Endothelial cell of umbilical vein (primary cell): ENCODE measurements at regions not wholly inside any gene's neighbourhood (a gene's known extent, or its start where the extent isn't known, plus 50 kb on each side); places are given as distances from the start of the nearest gene placed in this dataset.

Source experiments
- BruUV-seq: library from RNA; stranded (reverse); fragments of 400-500 nt; replicated peaks from 2 replicates; lab custom pipeline; 2021; lab: Mats Ljungman, UMichigan
- CTCF ChIA-PET: fragments of 300-600, 350-600 bp; sonication (Branson Sonifier 250); formaldehyde crosslinking; loops from one replicate; lab custom pipeline; 2021; ENCODE audit warnings: antibody characterized with exemption, inconsistent platforms; lab: Charles Lee
- POLR2A ChIA-PET: fragments of 300-600, 350-600 bp; sonication (Branson Sonifier 250); formaldehyde crosslinking; loops from one replicate; lab custom pipeline; 2021; ENCODE audit warnings: antibody characterized with exemption, inconsistent platforms; lab: Charles Lee
- DNase-seq: peaks from one replicate; pipeline ENCODE4 v3.0.0-alpha.2; 2011; ENCODE audit warnings: low read depth, low spot score
- FAIRE-seq: peaks from 2 replicates; lab custom pipeline; 2011; peaks lifted over from hg19 to GRCh38; lab: Jason Lieb, UNC
- H2AFZ ChIP-seq: 2 replicates; pipeline ENCODE4 v1.6.0; 2012; ENCODE audit warnings: low read depth, low read length, control low read depth, inconsistent platforms
- H3K27ac ChIP-seq: 2 replicates; pipeline ENCODE4 v1.5.1; 2011; ENCODE audit warnings: low read depth, mild to moderate bottlenecking, control low read depth, low read length, moderate library complexity; ENCODE audit not compliant: insufficient read depth
- H3K27me3 ChIP-seq, 2 experiments: 2 replicates each; pipeline versions ENCODE4 v1.6.0 to v1.6.1; 2011; ENCODE audit warnings: low read length in 2 of 2, mixed read lengths in 1 of 2; ENCODE audit not compliant: control insufficient read depth in 2 of 2, insufficient read depth in 2 of 2
- H3K36me3 ChIP-seq, 2 experiments: 2 replicates in 1 of 2; 3 replicates in 1 of 2; pipeline ENCODE4 v1.5.1; 2011; ENCODE audit warnings: low read length in 2 of 2, mild to moderate bottlenecking in 1 of 2, moderate library complexity in 1 of 2; ENCODE audit not compliant: control insufficient read depth in 2 of 2, insufficient read depth in 2 of 2; ENCODE audit errors: extremely low read depth in 1 of 2
- H3K4me1 ChIP-seq: 3 replicates; pipeline ENCODE4 v1.5.1; 2011; ENCODE audit warnings: mild to moderate bottlenecking, low read length; ENCODE audit not compliant: control insufficient read depth, insufficient read depth; ENCODE audit errors: extremely low read depth
- H3K4me2 ChIP-seq: 2 replicates; pipeline ENCODE4 v1.6.1; 2011; ENCODE audit warnings: low read length, control low read depth, mixed read lengths; ENCODE audit not compliant: insufficient read depth
- H3K4me3 ChIP-seq, 3 experiments: fragments of 200-600 bp in 1 of 3; sonication (generic), shearing (Covaris generic) in 1 of 3; replicated peaks in 1 of 3; 2 replicates each; pipeline ENCODE4 v1.5.1; 2011 to 2016; ENCODE audit warnings: control low read depth in 3 of 3, low read length in 3 of 3, mild to moderate bottlenecking in 2 of 3, inconsistent platforms in 1 of 3, low read depth in 1 of 3, moderate library complexity in 1 of 3; ENCODE audit not compliant: insufficient read depth in 1 of 3
- H3K79me2 ChIP-seq: 2 replicates; pipeline ENCODE4 v1.6.0; 2012; ENCODE audit warnings: low read length, inconsistent platforms; ENCODE audit not compliant: control insufficient read depth, insufficient read depth
- H3K9ac ChIP-seq: replicated peaks from 2 replicates; pipeline ENCODE3; 2011; ENCODE audit warnings: low read length, control low read depth; ENCODE audit not compliant: insufficient read depth; ENCODE audit errors: extremely low read depth
- H3K9me1 ChIP-seq: replicated peaks from 3 replicates; pipeline ENCODE4 v1.6.0; 2011; ENCODE audit warnings: mild to moderate bottlenecking, low read length; ENCODE audit not compliant: control insufficient read depth, insufficient read depth; ENCODE audit errors: extremely low read depth
- H3K9me3 ChIP-seq: replicated peaks from 2 replicates; pipeline ENCODE4 v1.5.1; 2012; ENCODE audit warnings: low read length, inconsistent platforms; ENCODE audit not compliant: control insufficient read depth, insufficient read depth
- H4K20me1 ChIP-seq: replicated peaks from 2 replicates; pipeline ENCODE3; 2011; ENCODE audit warnings: mild to moderate bottlenecking, low read length; ENCODE audit not compliant: control insufficient read depth, insufficient read depth; ENCODE audit errors: extremely low read depth
- CTCF ChIP-seq, 2 donors: IDR thresholded peaks; 1 replicate in 1 of 2; 2 replicates in 1 of 2; pipeline ENCODE4 v1.5.1; 2011; ENCODE audit warnings: low read length in 2 of 2, mild to moderate bottlenecking in 2 of 2, moderate library complexity in 2 of 2, control low read depth in 1 of 2, inconsistent platforms in 1 of 2, low read depth in 1 of 2; ENCODE audit not compliant: insufficient read depth in 1 of 2; ENCODE audit errors: extremely low read depth in 1 of 2
- EZH2 ChIP-seq: IDR thresholded peaks from 2 replicates; pipeline ENCODE4 v1.6.1; 2012; ENCODE audit warnings: borderline replicate concordance, low read depth, mild to moderate bottlenecking, moderate library complexity, low read length, inconsistent platforms; ENCODE audit not compliant: severe bottlenecking
- FOS ChIP-seq: IDR thresholded peaks from 2 replicates; pipeline ENCODE4 v1.6.1; 2011; ENCODE audit warnings: mild to moderate bottlenecking, low read length, moderate library complexity, borderline replicate concordance; ENCODE audit not compliant: insufficient read depth
- GATA2 ChIP-seq: IDR thresholded peaks from 2 replicates; pipeline ENCODE4 v1.7.0; 2011; ENCODE audit warnings: low read depth, mild to moderate bottlenecking, moderate library complexity, mixed read lengths, low read length; ENCODE audit not compliant: insufficient read length, insufficient read depth
- JUN ChIP-seq: IDR thresholded peaks from 2 replicates; pipeline ENCODE4 v1.6.1; 2011; ENCODE audit warnings: borderline replicate concordance, low read depth; ENCODE audit not compliant: insufficient read length, insufficient read depth
- MAX ChIP-seq: IDR thresholded peaks from 2 replicates; pipeline ENCODE4 v1.6.1; 2011; ENCODE audit not compliant: insufficient read depth, insufficient read length
- MYC ChIP-seq: IDR thresholded peaks from one replicate; pipeline ENCODE4 v1.6.1; 2011; ENCODE audit warnings: mild to moderate bottlenecking, low read depth, low read length
- POLR2A ChIP-seq: IDR thresholded peaks from 2 replicates; pipeline ENCODE4 v1.6.1; 2012; ENCODE audit warnings: low read depth, mild to moderate bottlenecking, control low read depth, low read length
- dilution Hi-C: fragments of 300-500 bp; cut with MboI; formaldehyde crosslinking; loops from one replicate; pipeline ENCODE4 v1.15.0; 2019; ENCODE audit warnings: low sequenced_read_pairs; ENCODE audit not compliant: extremely low pct_ligation_motif_present
- intact Hi-C: fragments of 100-400 bp; cut with micrococcal nuclease; formaldehyde crosslinking; loops from one replicate; pipeline ENCODE4 v1.10.0; 2022

DNA sequence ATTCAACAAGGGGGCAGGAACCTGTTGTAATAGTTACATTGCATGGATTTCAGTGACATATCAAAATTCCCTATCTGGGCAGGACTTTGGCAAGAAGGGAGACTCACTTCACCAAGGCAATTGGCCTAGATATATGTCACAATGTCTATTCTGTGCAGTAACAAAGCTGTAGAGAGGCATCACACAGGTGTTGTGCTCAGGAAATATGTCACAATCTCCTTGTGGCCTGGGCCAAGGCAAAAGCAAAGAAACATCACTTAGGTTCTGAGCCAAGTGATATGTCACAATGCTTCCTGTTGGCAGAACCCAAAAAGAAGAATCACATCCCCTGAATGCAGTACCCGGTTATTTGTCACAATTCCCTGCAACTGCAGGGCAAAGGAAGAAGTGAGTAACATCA lies 1020.9 kb upstream of the AMELY start:
- H3K9me1 ChIP-seq, result no peaks in the 10 kb centered on the region
- no peak overlapping the region for H3K27ac ChIP-seq
- intact Hi-C loops, result no loop called here
- no peaks in the 10 kb centered on the region for H3K79me2 ChIP-seq
- POLR2A ChIA-PET, result no interaction called here
- no peak overlapping the region for H3K4me2 ChIP-seq
- H3K9ac ChIP-seq, result no peak overlapping the region
- no peaks in the 10 kb centered on the region for H4K20me1 ChIP-seq
- dilution Hi-C loops, result no loop called here
- BruUV-seq, result no TSS peak
- CTCF ChIA-PET, result no interaction called here
- no peak for FAIRE-seq
- H2AFZ ChIP-seq, result no peak overlapping the region
- H3K4me1 ChIP-seq, result no peaks in the 10 kb centered on the region
- no peaks in the 10 kb centered on the region for H3K27me3 ChIP-seq
- no peaks in the 10 kb centered on the region for H3K9me3 ChIP-seq
- H3K4me3 ChIP-seq, result no peak overlapping the region
- no peak for DNase-seq
- TF ChIP-seq MYC (no peak), FOS (no peak), CTCF (IDR thresholded peaks at IDR 0.05; ENCODE audit: extremely low read depth in 1 of 2, insufficient read depth in 1 of 2, low read depth in 1 of 2, low read length in 2 of 2) (no peak), POLR2A (no peak), MAX (no peak), GATA2 (no peak), EZH2 (no peak), JUN (no peak)
- H3K36me3 ChIP-seq, result no peaks in the 10 kb centered on the region
